ENCODE measurements at regions not wholly inside any gene's neighbourhood (a gene's known extent, or its start where the extent isn't known, plus 50 kb on each side); places are given as distances from the start of the nearest gene placed in this dataset.

DNA sequence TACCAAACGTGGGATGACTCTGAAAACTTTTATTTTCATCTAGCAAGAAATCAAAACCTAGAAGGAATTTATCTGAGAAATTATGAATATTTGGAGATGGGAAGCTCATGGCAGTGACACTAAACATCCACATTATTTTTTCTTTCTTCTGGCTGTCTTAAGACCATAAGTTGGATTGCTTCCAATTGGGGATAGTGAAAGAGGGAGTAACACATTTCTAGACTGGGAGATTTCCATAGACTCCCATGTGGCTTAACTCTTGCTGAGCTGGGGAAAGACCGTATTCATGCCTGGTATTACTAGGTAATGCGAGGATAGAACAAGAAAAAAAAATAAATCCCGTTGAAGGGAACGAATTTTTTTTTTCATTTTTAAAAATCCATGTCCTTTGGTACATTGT, 120.0 kb downstream of the UTRN start:
- H4K8ac ChIP-seq (ENCODE audit: extremely low read depth, insufficient read depth, low read length) = no peak overlapping the region
- H3K9me3 ChIP-seq (ENCODE audit: insufficient read depth in 2 of 2, low read depth in 1 of 2, low read length in 1 of 2) = no peaks in the 10 kb centered on the region
- no peak overlapping the region for H3K4me3 ChIP-seq (ENCODE audit: extremely low read depth in 1 of 4, insufficient read depth in 2 of 4, low read depth in 3 of 4, low read length in 4 of 4)
- no peaks in the 10 kb centered on the region for H4K20me1 ChIP-seq (replicated peaks in 1 of 2; ENCODE audit: control insufficient read depth in 1 of 2, insufficient read depth in 2 of 2, low read length in 2 of 2)
- H3K27ac ChIP-seq (ENCODE audit: low read depth, low read length) = no peak overlapping the region
- H2BK5ac ChIP-seq (ENCODE audit: low read depth, low read length) = no peak overlapping the region
- no peak overlapping the region for H2BK120ac ChIP-seq (replicated peaks; ENCODE audit: low read depth, low read length)
- ChIA-PET POLR2A (ENCODE audit: partially characterized antibody) (no interaction called here), CTCF (ENCODE audit: partially characterized antibody) (interaction anchor here (0.8 to 1.2 kb wide), 2 partner anchors 76 to 193 kb away, joined by 3 to 4 read pairs; no protein-coding TSS in a partner anchor)
- FAIRE-seq (peak; percentile 73), DNase-seq (ENCODE audit: low read depth in 1 of 2, low spot score in 2 of 2) (no peak)
- H3K18ac ChIP-seq (ENCODE audit: extremely low read depth, low read length) = no peak overlapping the region
- H3K9ac ChIP-seq (replicated peaks in 1 of 4; ENCODE audit: extremely low read depth in 1 of 4, low read depth in 3 of 4, low read length in 3 of 4) = no peak overlapping the region
- H2AK5ac ChIP-seq (ENCODE audit: low read depth, low read length) = no peak overlapping the region
- 84% methylated on average over 5 of the region's 5 CpGs; no CpG with 5 or more reads in 1 of the 2 experiments for WGBS, 2 experiments (ENCODE audit: extremely low coverage in 1 of 2, insufficient coverage in 1 of 2, insufficient read length in 1 of 2, insufficient replicate concordance in 2 of 2, low coverage in 1 of 2, low lambda C conversion rate in 2 of 2, missing lambda C conversion rate in 1 of 2)
- H3K27me3 ChIP-seq (replicated peaks in 1 of 4; ENCODE audit: control insufficient read depth in 3 of 4, extremely low read depth in 1 of 4, insufficient read depth in 3 of 4, low read length in 3 of 4) = no peaks in the 10 kb centered on the region
- H4K91ac ChIP-seq (replicated peaks; ENCODE audit: insufficient read length, low read length) = no peak overlapping the region
- no peaks in the 10 kb centered on the region for H3K23me2 ChIP-seq (ENCODE audit: low read depth, low read length)
- no peak overlapping the region for H4K5ac ChIP-seq (ENCODE audit: insufficient read length, low read depth, low read length)
- H2BK12ac ChIP-seq (ENCODE audit: low read depth, low read length) = no peak overlapping the region
- no peak overlapping the region for H3K4me2 ChIP-seq (ENCODE audit: insufficient read depth in 1 of 2, low read depth in 2 of 2, low read length in 2 of 2)
- peaks cover 0 to 2% (median 0%) of the 10 kb centered on the region in 4 experiments; a peak in 1 of 7 replicates for H3K4me1 ChIP-seq (replicated peaks in 1 of 4; ENCODE audit: control insufficient read depth in 3 of 4, insufficient read depth in 4 of 4, low read length in 3 of 4)
- no peaks in the 10 kb centered on the region for H3K79me1 ChIP-seq (ENCODE audit: low read depth, low read length)
- no peak overlapping the region for H2BK20ac ChIP-seq (ENCODE audit: low read length)
- no peak overlapping the region for H2BK15ac ChIP-seq (ENCODE audit: low read length)
- no peaks in the 10 kb centered on the region for H3K36me3 ChIP-seq (ENCODE audit: control insufficient read depth in 2 of 4, insufficient read depth in 4 of 4, low read length in 3 of 4)
- peaks cover 0 to 18% of the 10 kb centered on the region in 2 experiments; a peak in 3 of 4 replicates for H3K79me2 ChIP-seq (ENCODE audit: control insufficient read depth in 1 of 2, insufficient read depth in 2 of 2, low read length in 2 of 2)
- H3K14ac ChIP-seq (ENCODE audit: insufficient read length) = no peak overlapping the region
- no peak overlapping the region for H2AFZ ChIP-seq (ENCODE audit: low read length)
- H3K23ac ChIP-seq (ENCODE audit: insufficient read length) = no peak overlapping the region
- no peak overlapping the region for H3K56ac ChIP-seq (replicated peaks; ENCODE audit: insufficient read length, low read depth, low read length)
- H3K4ac ChIP-seq (replicated peaks; ENCODE audit: insufficient read length, low read depth, low read length) = no peak overlapping the region
- TF ChIP-seq POLR2A (IDR thresholded peaks at IDR 0.05; ENCODE audit: control extremely low read depth in 1 of 2, low read depth in 2 of 2, low read length in 2 of 2) = no peak
- TF ChIP-seq GTF2F1 (IDR thresholded peaks at IDR 0.05; ENCODE audit: borderline replicate concordance, low read depth, low read length) = no peak

All from H1 (cell line).